Right renal cortex interstitium (tissue), 3 donors: ENCODE measurements at regions not wholly inside any gene's neighbourhood (a gene's known extent, or its start where the extent isn't known, plus 50 kb on each side); places are given as distances from the start of the nearest gene placed in this dataset.

Source experiments
- DNase-seq, 3 donors: peaks; one replicate each; pipeline ENCODE4 v3.0.0-alpha.2; 2013; ENCODE audit warnings: low read depth in 3 of 3, low spot score in 2 of 3

- no peak for DNase-seq
Measured at GRCh38 chr2:145685383-145686050, 1165.6 kb upstream of the ZEB2 start.

- DNase-seq, result no peak
Measured at GRCh38 chr2:145682546-145683157, 1162.7 kb upstream of the ZEB2 start.

GRCh38 chr2:145680276-145680675 lies 1160.4 kb upstream of the ZEB2 start:
- DNase-seq, result no peak

GRCh38 chr2:145677371-145677770 lies 1157.5 kb upstream of the ZEB2 start:
- DNase-seq, result no peak

GRCh38 chr2:145674705-145675104 lies 1154.8 kb upstream of the ZEB2 start:
- no peak for DNase-seq

GRCh38 chr2:145669301-145669700 lies 1149.4 kb upstream of the ZEB2 start:
- DNase-seq, result no peak

- DNase-seq, result no peak
Measured at GRCh38 chr2:145666552-145666951, 1146.6 kb upstream of the ZEB2 start.

GRCh38 chr2:145657265-145657664 lies 1137.3 kb upstream of the ZEB2 start:
- no peak for DNase-seq

- no peak for DNase-seq
Measured at GRCh38 chr2:145655165-145655765, 1135.3 kb upstream of the ZEB2 start.

GRCh38 chr2:145654746-145655145 lies 1134.8 kb upstream of the ZEB2 start:
- DNase-seq, result no peak

- DNase-seq, result no peak
Measured at GRCh38 chr2:145654156-145654555, 1134.2 kb upstream of the ZEB2 start.

GRCh38 chr2:145653553-145653952 lies 1133.6 kb upstream of the ZEB2 start:
- DNase-seq, result no peak

GRCh38 chr2:145652571-145653545 lies 1132.9 kb upstream of the ZEB2 start:
- DNase-seq, result peak in 1 of 3 donors; percentile 21

GRCh38 chr2:145652036-145652435 lies 1132.1 kb upstream of the ZEB2 start:
- no peak for DNase-seq

GRCh38 chr2:145650226-145650625 lies 1130.3 kb upstream of the ZEB2 start:
- no peak for DNase-seq

- DNase-seq, result no peak
Measured at GRCh38 chr2:145649061-145649460, 1129.1 kb upstream of the ZEB2 start.

- no peak for DNase-seq
Measured at GRCh38 chr2:145644820-145645302, 1124.9 kb upstream of the ZEB2 start.

- no peak for DNase-seq
Measured at GRCh38 chr2:145638675-145639074, 1118.8 kb upstream of the ZEB2 start.

GRCh38 chr2:145635706-145636427 lies 1115.9 kb upstream of the ZEB2 start:
- DNase-seq, result no peak

GRCh38 chr2:145631561-145631960 lies 1111.6 kb upstream of the ZEB2 start:
- no peak for DNase-seq
